GM21423 (cell line): ENCODE measurements at regions not wholly inside any gene's neighbourhood (a gene's known extent, or its start where the extent isn't known, plus 50 kb on each side); places are given as distances from the start of the nearest gene placed in this dataset.
"Not testable (repeated sequence)": the region's sequence is repeated elsewhere in the genome, so short reads cannot be mapped to it uniquely, and the experiment has no call there.

Experiments used
- ATAC-seq: cut with Tn5 transposase; IDR thresholded peaks from one replicate; pipeline ENCODE4 v1.9.1; 2021; ENCODE audit warnings: mild to moderate bottlenecking, moderate library complexity; ENCODE audit not compliant: unreplicated experiment

GRCh38 chr3:55297706-55298105 lies 189.4 kb downstream of the WNT5A start:
- ATAC-seq: no peak

GRCh38 chr3:55297245-55297644 lies 189.9 kb downstream of the WNT5A start:
- ATAC-seq: no peak

GRCh38 chr3:55296791-55297190 lies 190.3 kb downstream of the WNT5A start:
- no peak for ATAC-seq

GRCh38 chr3:55296030-55296429 lies 191.1 kb downstream of the WNT5A start:
- ATAC-seq: no peak

GRCh38 chr3:55294557-55294956 lies 192.5 kb downstream of the WNT5A start:
- ATAC-seq: no peak

- no peak for ATAC-seq
Measured at GRCh38 chr3:55292360-55292759, 194.7 kb downstream of the WNT5A start.

- no peak for ATAC-seq
Measured at GRCh38 chr3:55288657-55289056, 198.4 kb downstream of the WNT5A start.

- ATAC-seq: no peak
Measured at GRCh38 chr3:55286693-55287092, 200.4 kb downstream of the WNT5A start.

GRCh38 chr3:55285156-55285555 lies 201.9 kb downstream of the WNT5A start:
- no peak for ATAC-seq

GRCh38 chr3:55283441-55283925 lies 203.6 kb downstream of the WNT5A start:
- ATAC-seq: no peak

- ATAC-seq: no peak
Measured at GRCh38 chr3:55282994-55283393, 204.1 kb downstream of the WNT5A start.

- no peak for ATAC-seq
Measured at GRCh38 chr3:55272031-55272645, 215.0 kb downstream of the WNT5A start.

- no peak for ATAC-seq
Measured at GRCh38 chr3:55271549-55271948, 215.6 kb downstream of the WNT5A start.

- no peak for ATAC-seq
Measured at GRCh38 chr3:55270976-55271375, 216.1 kb downstream of the WNT5A start.

GRCh38 chr3:55269636-55270035 lies 217.5 kb downstream of the WNT5A start:
- no peak for ATAC-seq

GRCh38 chr3:55269096-55269495 lies 218.0 kb downstream of the WNT5A start:
- ATAC-seq: no peak

GRCh38 chr3:55267206-55267930 lies 219.7 kb downstream of the WNT5A start:
- no peak for ATAC-seq

- no peak for ATAC-seq
Measured at GRCh38 chr3:55264919-55265318, 222.2 kb downstream of the WNT5A start.

- no peak for ATAC-seq
Measured at GRCh38 chr3:55252921-55253320, 234.2 kb downstream of the WNT5A start.

GRCh38 chr3:55249156-55249555 lies 237.9 kb downstream of the WNT5A start:
- ATAC-seq: not testable (repeated sequence)

- no peak for ATAC-seq
Measured at GRCh38 chr3:55247666-55248065, 239.4 kb downstream of the WNT5A start.

- no peak for ATAC-seq
Measured at GRCh38 chr3:55246033-55246432, 241.1 kb downstream of the WNT5A start.

- ATAC-seq: no peak
Measured at GRCh38 chr3:55245351-55245750, 241.8 kb downstream of the WNT5A start.
